DMS79 (cell line): ENCODE measurements at regions not wholly inside any gene's neighbourhood (a gene's known extent, or its start where the extent isn't known, plus 50 kb on each side); places are given as distances from the start of the nearest gene placed in this dataset.
"Not testable (repeated sequence)": the region's sequence is repeated elsewhere in the genome, so short reads cannot be mapped to it uniquely, and the experiment has no call there.

ENCODE experiments used
- DNase-seq: peaks from one replicate; lab custom pipeline; 2025; lab: John Stamatoyannopoulos, UW

- DNase-seq: no peak
Observed at GRCh38 chr6:169101036-169101805, 152.4 kb downstream of the THBS2 start.

GRCh38 chr6:169099411-169100202 lies 154.0 kb downstream of the THBS2 start:
- no peak for DNase-seq

- not testable (repeated sequence) for DNase-seq
Observed at GRCh38 chr6:169098651-169099050, 155.0 kb downstream of the THBS2 start.

GRCh38 chr6:169098116-169098515 lies 155.5 kb downstream of the THBS2 start:
- DNase-seq: no peak

GRCh38 chr6:169097381-169097959 lies 156.2 kb downstream of the THBS2 start:
- DNase-seq: no peak

GRCh38 chr6:169096388-169096787 lies 157.3 kb downstream of the THBS2 start:
- no peak for DNase-seq

- DNase-seq: no peak
Observed at GRCh38 chr6:169095153-169095552, 158.5 kb downstream of the THBS2 start.

- DNase-seq: no peak
Observed at GRCh38 chr6:169094552-169094950, 159.1 kb downstream of the THBS2 start.

GRCh38 chr6:169093770-169094551 lies 159.7 kb downstream of the THBS2 start:
- no peak for DNase-seq

- DNase-seq: no peak
Observed at GRCh38 chr6:169093066-169093723, 160.5 kb downstream of the THBS2 start.

- DNase-seq: no peak
Observed at GRCh38 chr6:169092375-169092774, 161.3 kb downstream of the THBS2 start.

- not testable (repeated sequence) for DNase-seq
Observed at GRCh38 chr6:169090514-169091127, 163.0 kb downstream of the THBS2 start.

- no peak for DNase-seq
Observed at GRCh38 chr6:169088762-169089161, 164.9 kb downstream of the THBS2 start.

GRCh38 chr6:169087443-169088041 lies 166.1 kb downstream of the THBS2 start:
- no peak for DNase-seq

- not testable (repeated sequence) for DNase-seq
Observed at GRCh38 chr6:169086616-169087015, 167.0 kb downstream of the THBS2 start.

GRCh38 chr6:169086020-169086419 lies 167.6 kb downstream of the THBS2 start:
- no peak for DNase-seq

GRCh38 chr6:169085466-169085865 lies 168.2 kb downstream of the THBS2 start:
- DNase-seq: no peak

- DNase-seq: not testable (repeated sequence)
Observed at GRCh38 chr6:169084557-169084956, 169.1 kb downstream of the THBS2 start.

- DNase-seq: no peak
Observed at GRCh38 chr6:169084067-169084466, 169.6 kb downstream of the THBS2 start.

- DNase-seq: no peak
Observed at GRCh38 chr6:169083508-169083874, 170.2 kb downstream of the THBS2 start.
